CD14-positive monocyte (primary cell): ENCODE measurements at regions not wholly inside any gene's neighbourhood (a gene's known extent, or its start where the extent isn't known, plus 50 kb on each side); places are given as distances from the start of the nearest gene placed in this dataset.

Experiments used
- DNase-seq, 3 donors: peaks; one replicate each; pipeline ENCODE4 v3.0.0-alpha.2; 2011 to 2022
- H2AFZ ChIP-seq: 2 replicates; pipeline ENCODE4 v1.6.0; 2012; ENCODE audit warnings: mild to moderate bottlenecking, low read depth, low read length, inconsistent platforms; ENCODE audit not compliant: insufficient read depth, poor library complexity, severe bottlenecking
- H3K27ac ChIP-seq, 2 donors: 1 replicate in 1 of 2; 2 replicates in 1 of 2; pipeline ENCODE4 v1.5.1; 2012 to 2013; ENCODE audit warnings: low read length in 2 of 2, control low read depth in 1 of 2, inconsistent platforms in 1 of 2, low read depth in 1 of 2, mild to moderate bottlenecking in 1 of 2
- H3K27me3 ChIP-seq, 2 donors: one replicate each; pipeline versions ENCODE4 v1.6.0 to v1.6.1; 2011 to 2013; ENCODE audit warnings: low read length in 2 of 2; ENCODE audit not compliant: control insufficient read depth in 2 of 2, insufficient read depth in 2 of 2
- H3K36me3 ChIP-seq, 2 donors: replicated peaks in 1 of 2; 1 replicate in 1 of 2; 2 replicates in 1 of 2; pipeline versions ENCODE4 v1.5.1 to v1.6.1; 2012 to 2013; ENCODE audit warnings: low read length in 2 of 2, control low read depth in 1 of 2, inconsistent platforms in 1 of 2, mild to moderate bottlenecking in 1 of 2; ENCODE audit not compliant: insufficient read depth in 2 of 2, control insufficient read depth in 1 of 2
- H3K4me1 ChIP-seq, 2 donors: 1 replicate in 1 of 2; 2 replicates in 1 of 2; pipeline versions ENCODE4 v1.5.1 to v1.6.1; 2012 to 2013; ENCODE audit warnings: low read length in 2 of 2, control low read depth in 1 of 2, inconsistent platforms in 1 of 2, mild to moderate bottlenecking in 1 of 2, moderate library complexity in 1 of 2; ENCODE audit not compliant: insufficient read depth in 2 of 2, control insufficient read depth in 1 of 2
- H3K4me2 ChIP-seq: replicated peaks from 2 replicates; pipeline ENCODE3; 2012; ENCODE audit warnings: low read length, moderate library complexity, mild to moderate bottlenecking; ENCODE audit not compliant: poor library complexity, severe bottlenecking; ENCODE audit errors: extremely low read depth
- H3K4me3 ChIP-seq, 3 experiments: fragments of 200-600 bp in 1 of 3; sonication (generic) in 1 of 3; replicated peaks in 1 of 3; 1 replicate in 2 of 3; 2 replicates in 1 of 3; pipeline ENCODE4 v1.5.1; 2011 to 2013; ENCODE audit warnings: low read length in 3 of 3, mild to moderate bottlenecking in 3 of 3, control low read depth in 2 of 3, low read depth in 2 of 3, inconsistent platforms in 1 of 3, moderate library complexity in 1 of 3
- H3K79me2 ChIP-seq: 2 replicates; pipeline ENCODE4 v1.6.0; 2012; ENCODE audit warnings: mild to moderate bottlenecking, control low read depth, inconsistent platforms, low read length, moderate library complexity; ENCODE audit not compliant: insufficient read depth
- H3K9ac ChIP-seq: 2 replicates; pipeline ENCODE4 v1.6.0; 2017; ENCODE audit warnings: low read length, mild to moderate bottlenecking; ENCODE audit not compliant: insufficient read depth, poor library complexity, severe bottlenecking
- H3K9me3 ChIP-seq, 2 donors: replicated peaks in 1 of 2; 1 replicate in 1 of 2; 2 replicates in 1 of 2; pipeline versions ENCODE4 v1.5.1 to v1.6.1; 2012 to 2013; ENCODE audit warnings: low read length in 2 of 2, control low read depth in 1 of 2; ENCODE audit not compliant: control insufficient read depth in 1 of 2, insufficient read depth in 1 of 2
- H4K20me1 ChIP-seq: 2 replicates; pipeline ENCODE4 v1.6.0; 2012; ENCODE audit warnings: mild to moderate bottlenecking, low read length, control low read depth, moderate library complexity; ENCODE audit not compliant: insufficient read depth
- H3K27ac Mint-ChIP-seq, 7 donors: one replicate each; pipeline ENCODE4 v1.8.0; 2020; ENCODE audit warnings: mild to moderate bottlenecking in 7 of 7, mixed read lengths in 7 of 7, moderate library complexity in 6 of 7, inconsistent platforms in 2 of 7
- H3K27me3 Mint-ChIP-seq, 3 donors: one replicate each; pipeline ENCODE4 v1.8.0; 2021 to 2022; ENCODE audit warnings: low read depth in 3 of 3, mild to moderate bottlenecking in 3 of 3, mixed read lengths in 3 of 3, moderate library complexity in 3 of 3, inconsistent platforms in 1 of 3
- H3K36me3 Mint-ChIP-seq, 2 donors: one replicate each; pipeline ENCODE4 v1.8.0; 2020; ENCODE audit warnings: mixed read lengths in 2 of 2, inconsistent platforms in 1 of 2, mild to moderate bottlenecking in 1 of 2
- H3K4me1 Mint-ChIP-seq: one replicate; pipeline ENCODE4 v1.8.0; 2020; ENCODE audit warnings: mild to moderate bottlenecking, mixed read lengths
- H3K4me3 Mint-ChIP-seq, 2 donors: one replicate each; pipeline ENCODE4 v1.8.0; 2020; ENCODE audit warnings: mild to moderate bottlenecking in 2 of 2, mixed read lengths in 2 of 2, moderate library complexity in 1 of 2
- H3K9me3 Mint-ChIP-seq, 7 donors: one replicate each; pipeline ENCODE4 v1.8.0; 2020 to 2022; ENCODE audit warnings: mixed read lengths in 7 of 7, mild to moderate bottlenecking in 6 of 7, moderate library complexity in 6 of 7, inconsistent platforms in 2 of 7
- CTCF ChIP-seq: fragments of 200-600 bp; IDR thresholded peaks from one replicate; pipeline ENCODE4 v1.8.0; 2022; ENCODE audit warnings: antibody characterized with exemption, mild to moderate bottlenecking
- WGBS: methylation state at CpG from one replicate; pipeline ENCODE4 v1.1.5; 2013; ENCODE audit warnings: missing lambda C conversion rate; ENCODE audit not compliant: insufficient coverage; 5-methylcytosine and 5-hydroxymethylcytosine counted together
- intact Hi-C, 2 donors: fragments of 100-400 bp; cut with micrococcal nuclease; formaldehyde crosslinking; loops; one replicate each; pipeline versions ENCODE4 v1.15.0 to v1.15.1; 2023

- Histone ChIP-seq H3K27ac (no peak overlapping the region), H3K9ac (no peak overlapping the region), H3K9me3 (no peaks in the 10 kb centered on the region), H3K27me3 (no peaks in the 10 kb centered on the region), H3K79me2 (no peaks in the 10 kb centered on the region), H3K4me1 (no peaks in the 10 kb centered on the region), H4K20me1 (no peaks in the 10 kb centered on the region), H3K4me2 (no peak overlapping the region), H3K36me3 (no peaks in the 10 kb centered on the region), H2AFZ (no peak overlapping the region), H3K4me3 (no peak overlapping the region)
- DNase-seq: no peak
- intact Hi-C loops: no loop called here
- Mint-ChIP-seq H3K4me1 (no peaks in the 10 kb centered on the region), H3K27me3 (peaks cover 0 to 4% (median 1%) of the 10 kb centered on the region in 3 donors), H3K36me3 (no peaks in the 10 kb centered on the region), H3K4me3 (no peak overlapping the region), H3K9me3 (peaks cover 0 to 4% (median 0%) of the 10 kb centered on the region in 7 donors), H3K27ac (no peak overlapping the region)
- no CpG with 5 or more reads among the region's 4 CpGs for WGBS
- no peak for TF ChIP-seq CTCF
These were observed 101.2 kb downstream of the SMPDL3A start for GRCh38 chr6:122890250-122890649.

- no peaks in the 10 kb centered on the region for H3K27me3 ChIP-seq
- no peak overlapping the region for H2AFZ ChIP-seq
- Mint-ChIP-seq H3K4me3 (no peak overlapping the region), H3K27me3 (peaks cover 0 to 1% (median 0%) of the 10 kb centered on the region in 3 donors), H3K36me3 (no peaks in the 10 kb centered on the region), H3K9me3 (peaks cover 0 to 6% (median 0%) of the 10 kb centered on the region in 7 donors), H3K27ac (no peak overlapping the region), H3K4me1 (no peaks in the 10 kb centered on the region)
- no peaks in the 10 kb centered on the region for H3K79me2 ChIP-seq
- no peak overlapping the region for H3K9ac ChIP-seq
- H4K20me1 ChIP-seq: no peaks in the 10 kb centered on the region
- H3K4me3 ChIP-seq: no peak overlapping the region
- no peak for DNase-seq
- no peaks in the 10 kb centered on the region for H3K36me3 ChIP-seq
- intact Hi-C loops: no loop called here
- H3K9me3 ChIP-seq: no peaks in the 10 kb centered on the region
- TF ChIP-seq CTCF: no peak
- H3K27ac ChIP-seq: no peak overlapping the region
- H3K4me2 ChIP-seq: no peak overlapping the region
- H3K4me1 ChIP-seq: no peaks in the 10 kb centered on the region
These were observed 101.2 kb upstream of the CLVS2 start for GRCh38 chr6:122894791-122895190.
